ENCODE measurements at regions not wholly inside any gene's neighbourhood (a gene's known extent, or its start where the extent isn't known, plus 50 kb on each side); places are given as distances from the start of the nearest gene placed in this dataset.

DNA sequence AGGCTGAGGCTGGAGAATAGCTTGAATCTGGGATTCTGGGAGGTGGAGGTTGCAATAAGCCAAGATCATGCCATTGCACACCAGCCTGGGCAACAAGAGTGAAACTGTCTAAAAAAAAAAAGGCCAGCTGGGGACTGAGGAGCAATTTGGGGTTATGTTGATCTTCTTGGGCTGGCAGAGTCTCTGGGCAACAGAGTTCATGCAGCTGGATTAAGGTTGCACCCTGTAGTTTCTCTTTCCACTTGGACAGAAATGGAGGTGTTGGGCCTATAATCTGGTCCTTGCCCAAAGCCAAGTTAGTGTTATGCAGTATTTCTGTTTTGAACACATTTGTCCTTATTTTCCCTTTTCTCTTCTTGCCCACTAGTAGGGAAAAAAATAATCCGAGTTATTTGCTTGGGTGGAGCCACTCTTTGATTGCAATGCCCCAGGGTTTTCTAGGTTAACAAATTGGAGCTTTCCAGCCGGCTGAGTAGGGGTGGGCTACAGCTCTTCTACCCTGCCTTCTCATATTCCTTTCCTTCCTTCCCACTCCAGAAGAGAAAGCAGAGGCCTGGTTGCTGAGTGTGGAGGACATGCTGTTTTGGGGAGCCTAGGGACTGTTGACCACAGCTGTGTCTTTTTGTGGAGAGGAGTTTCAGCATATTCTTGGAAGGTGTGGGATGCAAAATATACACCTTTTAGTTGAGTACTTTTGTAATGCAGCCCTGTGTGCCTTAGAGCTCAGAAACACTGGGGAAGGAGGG, 213.9 kb downstream of the SOX4 start:
- Histone ChIP-seq H3K27me3 (replicated peaks in 1 of 7) (no peaks in the 10 kb centered on the region), H3K4me3 (no peak overlapping the region), H3K27ac (peak overlapping the region in 3 of 8 donors; percentile 11 to 63 (median 47)), H3K4me1 (peaks cover 0 to 13% (median 5%) of the 10 kb centered on the region in 6 donors), H3K36me3 (no peaks in the 10 kb centered on the region), H3K9me3 (no peaks in the 10 kb centered on the region)
- intact Hi-C loops (cut with DNase I; ENCODE audit: low total_unique reads) = no loop called here
- TF ChIP-seq POLR2AphosphoS5 (IDR thresholded peaks at IDR 0.05) (no peak), POLR2A (IDR thresholded peaks at IDR 0.05) (no peak)
- TF ChIP-seq, protein P1, sequence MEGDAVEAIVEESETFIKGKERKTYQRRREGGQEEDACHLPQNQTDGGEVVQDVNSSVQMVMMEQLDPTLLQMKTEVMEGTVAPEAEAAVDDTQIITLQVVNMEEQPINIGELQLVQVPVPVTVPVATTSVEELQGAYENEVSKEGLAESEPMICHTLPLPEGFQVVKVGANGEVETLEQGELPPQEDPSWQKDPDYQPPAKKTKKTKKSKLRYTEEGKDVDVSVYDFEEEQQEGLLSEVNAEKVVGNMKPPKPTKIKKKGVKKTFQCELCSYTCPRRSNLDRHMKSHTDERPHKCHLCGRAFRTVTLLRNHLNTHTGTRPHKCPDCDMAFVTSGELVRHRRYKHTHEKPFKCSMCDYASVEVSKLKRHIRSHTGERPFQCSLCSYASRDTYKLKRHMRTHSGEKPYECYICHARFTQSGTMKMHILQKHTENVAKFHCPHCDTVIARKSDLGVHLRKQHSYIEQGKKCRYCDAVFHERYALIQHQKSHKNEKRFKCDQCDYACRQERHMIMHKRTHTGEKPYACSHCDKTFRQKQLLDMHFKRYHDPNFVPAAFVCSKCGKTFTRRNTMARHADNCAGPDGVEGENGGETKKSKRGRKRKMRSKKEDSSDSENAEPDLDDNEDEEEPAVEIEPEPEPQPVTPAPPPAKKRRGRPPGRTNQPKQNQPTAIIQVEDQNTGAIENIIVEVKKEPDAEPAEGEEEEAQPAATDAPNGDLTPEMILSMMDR (IDR thresholded peaks at IDR 0.05 in 8 of 11, conservative IDR thresholded peaks at IDR 0.05 in 3 of 11) = no peak
- DNase-seq = no peak
- WGBS, 5 donors = 73 to 96% (median 87%) methylated on average over 2 of the region's 2 CpGs

DNA sequence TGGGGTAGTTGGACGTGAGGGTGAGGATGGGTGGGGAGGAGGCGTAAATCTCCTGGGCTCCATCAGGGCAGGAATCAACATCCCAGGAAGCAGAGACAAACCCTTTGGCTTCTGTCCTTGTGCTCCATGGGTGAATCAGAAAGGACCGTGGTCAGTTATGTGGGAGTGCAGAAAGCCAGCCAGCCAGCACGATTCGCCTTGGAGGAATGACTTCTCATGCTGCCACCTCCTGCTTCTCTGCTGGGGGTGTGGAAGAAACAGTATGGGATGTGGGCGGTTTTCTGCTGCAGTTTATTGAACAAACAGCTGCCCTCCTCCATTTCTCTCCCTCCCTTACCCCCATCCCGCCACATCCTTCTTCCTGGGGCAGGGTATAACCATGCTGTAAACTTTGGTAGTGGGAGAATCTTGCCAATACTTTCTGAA, 214.5 kb downstream of the SOX4 start:
- H3K9me3 ChIP-seq = no peaks in the 10 kb centered on the region
- TF ChIP-seq POLR2AphosphoS5 (IDR thresholded peaks at IDR 0.05) (no peak), POLR2A (IDR thresholded peaks at IDR 0.05) (no peak)
- TF ChIP-seq, protein P1 (IDR thresholded peaks at IDR 0.05 in 8 of 11, conservative IDR thresholded peaks at IDR 0.05 in 3 of 11) = no peak

DNA sequence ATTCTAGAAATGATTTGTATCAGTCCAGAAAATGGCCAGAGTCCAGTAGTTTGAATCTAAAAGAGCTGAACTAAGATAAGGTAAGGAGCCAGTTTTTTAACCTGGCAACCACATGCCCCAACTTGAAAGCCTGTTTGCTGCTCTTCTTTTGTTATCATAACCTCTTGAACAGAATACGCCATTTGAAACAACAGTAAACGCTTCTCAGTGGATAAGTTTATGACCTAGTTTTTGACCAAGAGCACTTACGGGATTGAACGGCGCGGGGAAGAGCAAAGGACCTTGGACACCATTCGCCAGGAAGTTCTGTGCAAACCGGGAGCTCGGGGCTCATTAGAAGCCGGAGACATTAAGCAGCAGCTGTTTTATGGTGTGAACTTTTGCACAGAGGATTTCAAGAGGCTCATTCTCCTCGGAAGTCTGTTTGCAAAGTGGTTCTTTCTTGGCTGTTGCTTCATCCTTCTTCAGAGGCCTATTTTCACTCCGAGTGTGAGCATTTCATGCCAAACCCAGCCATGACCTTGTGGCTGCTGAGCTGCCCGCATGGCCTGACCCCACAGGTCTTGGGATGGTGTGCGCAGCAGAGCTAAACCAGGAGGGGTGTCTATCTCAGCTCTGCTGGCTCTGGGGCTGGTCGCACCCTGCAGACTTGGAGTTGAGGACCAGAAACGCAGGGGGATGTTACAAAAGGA, 215.1 kb downstream of the SOX4 start:
- no peak overlapping the region for H3K4me3 ChIP-seq
- H3K27ac ChIP-seq = peak overlapping the region in 6 of 8 donors; percentile 11 to 63 (median 48)
- no peaks in the 10 kb centered on the region for H3K27me3 ChIP-seq (replicated peaks in 1 of 7)
- DNase-seq = no peak
- no peaks in the 10 kb centered on the region for H3K36me3 ChIP-seq
- peaks cover 0 to 13% (median 5%) of the 10 kb centered on the region in 6 donors for H3K4me1 ChIP-seq
- intact Hi-C loops (cut with DNase I; ENCODE audit: low total_unique reads) = no loop called here
- peak in 1 of 3 donors; percentile 30 for TF ChIP-seq POLR2AphosphoS5 (IDR thresholded peaks at IDR 0.05)
- TF ChIP-seq, protein P1 (IDR thresholded peaks at IDR 0.05 in 8 of 11, conservative IDR thresholded peaks at IDR 0.05 in 3 of 11) = no peak
- no peaks in the 10 kb centered on the region for H3K9me3 ChIP-seq
- 62 to 79% (median 63%) methylated on average over 16 of the region's 16 CpGs for WGBS, 5 donors

More for the DNA sequence above, 214.5 kb downstream of the SOX4 start:
- intact Hi-C loops (cut with DNase I; ENCODE audit: low total_unique reads) = no loop called here
- H3K4me1 ChIP-seq = peaks cover 0 to 13% (median 5%) of the 10 kb centered on the region in 6 donors
- DNase-seq = no peak
- 59 to 82% (median 73%) methylated on average over 7 of the region's 7 CpGs for WGBS, 5 donors
- no peaks in the 10 kb centered on the region for H3K27me3 ChIP-seq (replicated peaks in 1 of 7)
- H3K27ac ChIP-seq = peak overlapping the region in 4 of 8 donors; percentile 11 to 63 (median 48)
- no peak overlapping the region for H3K4me3 ChIP-seq
- no peaks in the 10 kb centered on the region for H3K36me3 ChIP-seq

DNA sequence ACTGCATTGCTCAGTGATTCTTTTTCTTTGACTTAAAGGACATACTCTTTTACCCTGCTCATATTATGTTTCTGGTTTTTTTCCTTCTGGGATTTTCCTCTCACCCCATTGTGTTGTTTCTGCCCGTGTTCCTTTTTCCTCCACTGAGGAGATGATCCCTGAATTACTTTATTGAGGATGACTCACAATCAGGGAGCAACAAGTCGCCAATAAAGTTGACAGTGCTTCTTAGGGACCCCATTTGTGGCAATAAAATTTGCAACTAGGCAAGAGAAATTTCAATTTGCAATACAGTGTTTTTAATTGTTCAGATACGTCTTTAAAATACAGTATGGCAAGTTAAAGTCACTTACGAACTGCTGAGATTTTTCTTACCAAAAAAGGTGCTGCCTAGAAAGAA, 217.9 kb downstream of the SOX4 start:
- intact Hi-C loops (cut with DNase I; ENCODE audit: low total_unique reads) = no loop called here
- Histone ChIP-seq H3K27ac (no peak overlapping the region), H3K27me3 (replicated peaks in 1 of 7) (no peaks in the 10 kb centered on the region), H3K36me3 (no peaks in the 10 kb centered on the region), H3K9me3 (no peaks in the 10 kb centered on the region), H3K4me3 (no peak overlapping the region), H3K4me1 (peaks cover 0 to 13% (median 5%) of the 10 kb centered on the region in 6 donors)
- no peak for TF ChIP-seq POLR2AphosphoS5 (IDR thresholded peaks at IDR 0.05)
- TF ChIP-seq, protein P1 (IDR thresholded peaks at IDR 0.05 in 8 of 11, conservative IDR thresholded peaks at IDR 0.05 in 3 of 11) = no peak
- TF ChIP-seq POLR2A (IDR thresholded peaks at IDR 0.05) = no peak
- DNase-seq = no peak
- 81 to 97% (median 92%) methylated on average over 4 of the region's 4 CpGs for WGBS, 5 donors
